ENCODE measurements at regions not wholly inside any gene's neighbourhood (a gene's known extent, or its start where the extent isn't known, plus 50 kb on each side); places are given as distances from the start of the nearest gene placed in this dataset.

DNA sequence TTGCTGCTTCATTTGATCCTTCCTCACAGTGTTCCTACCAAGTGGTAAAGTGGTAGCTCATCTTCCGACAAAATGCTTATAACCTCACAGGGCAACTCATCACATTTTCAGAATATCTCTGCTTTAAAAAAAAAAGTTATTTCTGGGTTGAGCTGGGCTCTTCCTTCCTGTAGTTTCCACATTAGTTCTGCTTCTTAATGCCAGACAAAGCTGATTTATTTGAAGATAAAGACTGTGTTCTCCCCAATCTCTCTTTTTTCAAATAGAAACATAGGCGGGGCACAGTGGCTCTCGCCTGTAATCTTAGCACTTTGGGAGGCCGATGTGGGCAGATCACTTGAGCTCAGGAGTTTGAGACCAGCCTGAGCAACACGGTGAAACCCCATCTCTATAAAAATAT, 273.1 kb downstream of the ACTL7B start:
- TF ChIP-seq, protein P1, sequence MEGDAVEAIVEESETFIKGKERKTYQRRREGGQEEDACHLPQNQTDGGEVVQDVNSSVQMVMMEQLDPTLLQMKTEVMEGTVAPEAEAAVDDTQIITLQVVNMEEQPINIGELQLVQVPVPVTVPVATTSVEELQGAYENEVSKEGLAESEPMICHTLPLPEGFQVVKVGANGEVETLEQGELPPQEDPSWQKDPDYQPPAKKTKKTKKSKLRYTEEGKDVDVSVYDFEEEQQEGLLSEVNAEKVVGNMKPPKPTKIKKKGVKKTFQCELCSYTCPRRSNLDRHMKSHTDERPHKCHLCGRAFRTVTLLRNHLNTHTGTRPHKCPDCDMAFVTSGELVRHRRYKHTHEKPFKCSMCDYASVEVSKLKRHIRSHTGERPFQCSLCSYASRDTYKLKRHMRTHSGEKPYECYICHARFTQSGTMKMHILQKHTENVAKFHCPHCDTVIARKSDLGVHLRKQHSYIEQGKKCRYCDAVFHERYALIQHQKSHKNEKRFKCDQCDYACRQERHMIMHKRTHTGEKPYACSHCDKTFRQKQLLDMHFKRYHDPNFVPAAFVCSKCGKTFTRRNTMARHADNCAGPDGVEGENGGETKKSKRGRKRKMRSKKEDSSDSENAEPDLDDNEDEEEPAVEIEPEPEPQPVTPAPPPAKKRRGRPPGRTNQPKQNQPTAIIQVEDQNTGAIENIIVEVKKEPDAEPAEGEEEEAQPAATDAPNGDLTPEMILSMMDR (conservative IDR thresholded peaks at IDR 0.05; ENCODE audit: low read depth, low read length), result no peak
- TF ChIP-seq EZH2phosphoT487 (IDR thresholded peaks at IDR 0.05; ENCODE audit: borderline replicate concordance, low read length), result no peak
- no peak for TF ChIP-seq EZH2 (IDR thresholded peaks at IDR 0.05; ENCODE audit: low read length, unreplicated experiment)
